SK-N-SH (cell line): ENCODE measurements at regions not wholly inside any gene's neighbourhood (a gene's known extent, or its start where the extent isn't known, plus 50 kb on each side); places are given as distances from the start of the nearest gene placed in this dataset.
"Not testable (repeated sequence)": the region's sequence is repeated elsewhere in the genome, so short reads cannot be mapped to it uniquely, and the experiment has no call there.

ENCODE experiments used
- SMC3 ChIP-seq: IDR thresholded peaks from 2 replicates; pipeline ENCODE4 v1.6.1; 2012; ENCODE audit warnings: low read depth, low read length, improper control_type of control experiment
- TF ChIP-seq, protein P1 (sequence below): fragments of 200-600 bp; sonication (generic); IDR thresholded peaks from 2 replicates; pipeline ENCODE4 v1.6.1; 2017; ENCODE audit warnings: antibody characterized with exemption, mild to moderate bottlenecking, moderate library complexity

DNA sequence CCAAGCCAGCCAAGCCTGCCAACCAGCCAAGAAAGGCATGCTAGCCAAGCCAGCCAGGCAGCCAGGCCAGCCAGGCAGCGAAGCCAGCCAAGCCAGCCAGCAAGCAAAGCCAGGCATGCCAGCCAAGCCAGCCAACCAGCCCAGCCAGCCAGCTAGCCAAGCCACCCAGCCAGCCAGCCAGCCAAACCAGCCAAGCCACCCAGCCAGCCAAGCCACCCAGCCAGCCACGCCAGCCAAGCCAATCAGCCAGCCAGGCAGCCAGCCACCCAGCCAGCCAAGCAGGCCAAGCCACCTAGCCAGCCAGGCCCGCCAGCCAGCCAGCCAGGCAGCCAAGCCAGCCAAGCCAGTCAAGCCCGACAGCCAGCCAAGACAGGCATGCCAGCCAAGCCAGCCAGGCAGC, 1601.0 kb downstream of the RPIA start:
- TF ChIP-seq SMC3, result not testable (repeated sequence)
- TF ChIP-seq, protein P1, sequence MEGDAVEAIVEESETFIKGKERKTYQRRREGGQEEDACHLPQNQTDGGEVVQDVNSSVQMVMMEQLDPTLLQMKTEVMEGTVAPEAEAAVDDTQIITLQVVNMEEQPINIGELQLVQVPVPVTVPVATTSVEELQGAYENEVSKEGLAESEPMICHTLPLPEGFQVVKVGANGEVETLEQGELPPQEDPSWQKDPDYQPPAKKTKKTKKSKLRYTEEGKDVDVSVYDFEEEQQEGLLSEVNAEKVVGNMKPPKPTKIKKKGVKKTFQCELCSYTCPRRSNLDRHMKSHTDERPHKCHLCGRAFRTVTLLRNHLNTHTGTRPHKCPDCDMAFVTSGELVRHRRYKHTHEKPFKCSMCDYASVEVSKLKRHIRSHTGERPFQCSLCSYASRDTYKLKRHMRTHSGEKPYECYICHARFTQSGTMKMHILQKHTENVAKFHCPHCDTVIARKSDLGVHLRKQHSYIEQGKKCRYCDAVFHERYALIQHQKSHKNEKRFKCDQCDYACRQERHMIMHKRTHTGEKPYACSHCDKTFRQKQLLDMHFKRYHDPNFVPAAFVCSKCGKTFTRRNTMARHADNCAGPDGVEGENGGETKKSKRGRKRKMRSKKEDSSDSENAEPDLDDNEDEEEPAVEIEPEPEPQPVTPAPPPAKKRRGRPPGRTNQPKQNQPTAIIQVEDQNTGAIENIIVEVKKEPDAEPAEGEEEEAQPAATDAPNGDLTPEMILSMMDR, result not testable (repeated sequence)
